H9 (cell line): ENCODE measurements at regions not wholly inside any gene's neighbourhood (a gene's known extent, or its start where the extent isn't known, plus 50 kb on each side); places are given as distances from the start of the nearest gene placed in this dataset.
A peak's percentile ranks its signal among the peaks of the same experiment; 100 is the strongest.

Experiments used
- DNase-seq: peaks from one replicate; pipeline ENCODE4 v3.0.0-alpha.2; 2017
- H2AFZ ChIP-seq: one replicate; pipeline ENCODE4 v1.6.1; 2013; ENCODE audit warnings: mild to moderate bottlenecking, low read length, control low read depth, moderate library complexity
- H2AK5ac ChIP-seq: 2 replicates; pipeline ENCODE4 v1.6.1; 2013; ENCODE audit warnings: low read length, control low read depth, mixed read lengths; ENCODE audit not compliant: insufficient read length
- H2BK120ac ChIP-seq: one replicate; pipeline ENCODE4 v1.6.1; 2013; ENCODE audit warnings: low read depth, mild to moderate bottlenecking, low read length, control low read depth, inconsistent platforms; ENCODE audit not compliant: poor library complexity, severe bottlenecking
- H2BK12ac ChIP-seq: 2 replicates; pipeline ENCODE4 v1.6.1; 2013; ENCODE audit warnings: low read length, control low read depth, mixed read lengths, low read depth; ENCODE audit not compliant: insufficient read length
- H2BK15ac ChIP-seq: 2 replicates; pipeline ENCODE4 v1.6.1; 2013; ENCODE audit warnings: low read depth, low read length, control low read depth
- H2BK20ac ChIP-seq: one replicate; pipeline ENCODE4 v1.6.1; 2013; ENCODE audit warnings: low read depth, mild to moderate bottlenecking, low read length, control low read depth, inconsistent platforms; ENCODE audit not compliant: poor library complexity, severe bottlenecking
- H2BK5ac ChIP-seq: 2 replicates; pipeline ENCODE4 v1.6.1; 2013; ENCODE audit warnings: low read length, control low read depth, mixed read lengths; ENCODE audit not compliant: insufficient read length
- H3K14ac ChIP-seq: 2 replicates; pipeline ENCODE4 v1.6.1; 2013; ENCODE audit warnings: low read length, control low read depth; ENCODE audit not compliant: insufficient read depth
- H3K18ac ChIP-seq: 2 replicates; pipeline ENCODE4 v1.6.1; 2013; ENCODE audit warnings: low read depth, mild to moderate bottlenecking, mixed read lengths, low read length, control low read depth; ENCODE audit not compliant: insufficient read length
- H3K23ac ChIP-seq: 2 replicates; pipeline ENCODE4 v1.6.1; 2013; ENCODE audit warnings: low read length, control low read depth, mixed read lengths, low read depth; ENCODE audit not compliant: insufficient read length
- H3K23me2 ChIP-seq: 2 replicates; pipeline ENCODE4 v1.6.1; 2013; ENCODE audit warnings: low read depth, mild to moderate bottlenecking, mixed read lengths, low read length, control low read depth; ENCODE audit not compliant: insufficient read length, poor library complexity, severe bottlenecking
- H3K27ac ChIP-seq: 2 replicates; pipeline ENCODE4 v1.5.1; 2013; ENCODE audit warnings: low read length, control low read depth, mixed read lengths, low read depth; ENCODE audit not compliant: insufficient read length
- H3K27me3 ChIP-seq: 2 replicates; pipeline ENCODE4 v1.6.1; 2013; ENCODE audit warnings: low read length, control low read depth, inconsistent platforms; ENCODE audit not compliant: insufficient read depth
- H3K4ac ChIP-seq: 2 replicates; pipeline ENCODE4 v1.6.1; 2013; ENCODE audit warnings: low read depth, mild to moderate bottlenecking, control low read depth, inconsistent platforms, low read length, moderate library complexity
- H3K4me1 ChIP-seq: 2 replicates; pipeline ENCODE4 v1.6.1; 2013; ENCODE audit warnings: low read length, control low read depth, inconsistent platforms; ENCODE audit not compliant: insufficient read depth
- H3K4me2 ChIP-seq: 2 replicates; pipeline ENCODE4 v1.6.1; 2013; ENCODE audit warnings: low read length, control low read depth, mixed read lengths; ENCODE audit not compliant: insufficient read length, insufficient read depth
- H3K56ac ChIP-seq: 2 replicates; pipeline ENCODE4 v1.6.1; 2013; ENCODE audit warnings: low read depth, mild to moderate bottlenecking, mixed read lengths, low read length, control low read depth; ENCODE audit not compliant: insufficient read length
- H3K79me1 ChIP-seq: 2 replicates; pipeline ENCODE4 v1.6.1; 2013; ENCODE audit warnings: low read depth, mild to moderate bottlenecking, moderate library complexity, low read length, control low read depth, inconsistent platforms; ENCODE audit not compliant: insufficient read depth, poor library complexity, severe bottlenecking
- H3K79me2 ChIP-seq: 2 replicates; pipeline ENCODE4 v1.6.1; 2013; ENCODE audit warnings: low read length, control low read depth, inconsistent platforms; ENCODE audit not compliant: insufficient read depth
- H3K9ac ChIP-seq: 2 replicates; pipeline ENCODE4 v1.6.1; 2013; ENCODE audit warnings: low read length, control low read depth, mixed read lengths; ENCODE audit not compliant: insufficient read length; ENCODE audit errors: extremely low read depth
- H3K9me3 ChIP-seq: one replicate; pipeline ENCODE4 v1.6.1; 2013; ENCODE audit warnings: low read depth, low read length, inconsistent platforms; ENCODE audit not compliant: control insufficient read depth
- H3T11ph ChIP-seq: one replicate; pipeline ENCODE4 v1.6.1; 2013; ENCODE audit warnings: mild to moderate bottlenecking, low read length, control low read depth, inconsistent platforms
- H4K20me1 ChIP-seq: one replicate; pipeline ENCODE4 v1.6.1; 2013; ENCODE audit not compliant: control insufficient read depth, insufficient read length, insufficient read depth
- H4K5ac ChIP-seq: 2 replicates; pipeline ENCODE4 v1.6.1; 2013; ENCODE audit warnings: low read depth, mild to moderate bottlenecking, mixed read lengths, low read length, control low read depth; ENCODE audit not compliant: insufficient read length
- H4K8ac ChIP-seq: replicated peaks from 2 replicates; pipeline ENCODE4 v1.6.1; 2013; ENCODE audit warnings: low read length, control low read depth, mixed read lengths, low read depth; ENCODE audit not compliant: insufficient read length
- H4K91ac ChIP-seq: 2 replicates; pipeline ENCODE4 v1.6.1; 2013; ENCODE audit warnings: low read depth, mild to moderate bottlenecking, moderate library complexity, mixed read lengths, low read length, control low read depth; ENCODE audit not compliant: insufficient read length
- H3K27ac Mint-ChIP-seq, 3 experiments: 2 replicates in 2 of 3; 3 replicates in 1 of 3; pipeline ENCODE4 v1.8.0; 2020 to 2021; ENCODE audit warnings: mixed read lengths in 3 of 3, mild to moderate bottlenecking in 1 of 3, moderate library complexity in 1 of 3
- H3K27me3 Mint-ChIP-seq: 2 replicates; pipeline ENCODE4 v1.8.0; 2021; ENCODE audit warnings: low read depth, mild to moderate bottlenecking, moderate library complexity, mixed read lengths
- H3K36me3 Mint-ChIP-seq, 3 experiments: 2 replicates in 2 of 3; 3 replicates in 1 of 3; pipeline ENCODE4 v1.8.0; 2020 to 2021; ENCODE audit warnings: low read depth in 3 of 3, mixed read lengths in 3 of 3; ENCODE audit not compliant: insufficient read depth in 1 of 3
- H3K4me1 Mint-ChIP-seq, 2 experiments: 2 replicates each; pipeline ENCODE4 v1.8.0; 2020; ENCODE audit warnings: mixed read lengths in 2 of 2
- H3K4me3 Mint-ChIP-seq, 2 experiments: 2 replicates in 1 of 2; 3 replicates in 1 of 2; pipeline ENCODE4 v1.8.0; 2020 to 2021; ENCODE audit warnings: mild to moderate bottlenecking in 2 of 2, mixed read lengths in 2 of 2, moderate library complexity in 1 of 2
- H3K9me3 Mint-ChIP-seq, 2 experiments: 2 replicates in 1 of 2; 3 replicates in 1 of 2; pipeline ENCODE4 v1.8.0; 2020; ENCODE audit warnings: mild to moderate bottlenecking in 2 of 2, mixed read lengths in 2 of 2, moderate library complexity in 1 of 2
- WGBS: extraction: QIAGEN DNeasy Blood & Tissue Kit; methylation state at CpG from one replicate; pipeline ENCODE4 v1.1.7; 2013; ENCODE audit warnings: missing lambda C conversion rate, low lambda C conversion rate, mixed read lengths; ENCODE audit not compliant: insufficient read length; ENCODE audit errors: extremely low coverage; 5-methylcytosine and 5-hydroxymethylcytosine counted together
- TF ChIP-seq, protein P1 (sequence below): fragments of 200-600 bp; sonication (generic); conservative IDR thresholded peaks from 3 replicates; pipeline ENCODE4 v1.8.0; 2021; ENCODE audit warnings: antibody characterized with exemption, mild to moderate bottlenecking

DNA sequence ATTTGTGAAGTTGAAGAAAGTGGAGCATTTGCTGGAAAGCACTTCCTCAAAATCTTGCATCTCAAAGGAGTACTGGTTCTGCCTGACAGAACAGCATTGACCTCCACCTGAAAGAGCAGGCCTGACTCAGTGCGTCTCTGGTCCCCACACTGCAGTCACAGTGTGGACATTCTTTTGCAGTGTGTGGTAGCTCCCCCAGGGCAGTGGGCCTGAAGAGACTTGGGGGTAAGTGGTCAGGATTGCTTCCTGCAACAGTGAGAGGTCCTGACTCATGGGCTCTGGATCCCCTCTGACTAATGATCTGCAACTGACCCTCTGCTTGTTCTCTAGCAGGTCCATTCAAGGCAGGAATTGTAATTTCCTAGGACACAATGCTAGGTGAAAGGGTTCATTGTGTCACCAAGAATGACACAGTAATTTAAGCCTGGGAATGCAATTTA, 204.9 kb upstream of the KCNJ16 start:
- Mint-ChIP-seq H3K4me1 (peaks cover 28 to 36% of the 10 kb centered on the region in 2 experiments), H3K27me3 (no peaks in the 10 kb centered on the region), H3K36me3 (peaks cover 1 to 4% (median 1%) of the 10 kb centered on the region in 3 experiments; a peak in 3 of 7 replicates), H3K9me3 (peaks cover 1 to 3% of the 10 kb centered on the region in 2 experiments; a peak in 1 of 5 replicates), H3K27ac (peak overlapping the region in 2 of 3 experiments; percentile 7 to 17; a peak in 2 of 7 replicates), H3K4me3 (no peak overlapping the region)
- Histone ChIP-seq H3K9ac (no peak overlapping the region), H3K27ac (no peak overlapping the region), H3K23me2 (no peaks in the 10 kb centered on the region), H3K9me3 (no peaks in the 10 kb centered on the region), H3K4me1 (peaks cover 10% of the 10 kb centered on the region), H4K8ac (no peak overlapping the region), H2BK15ac (no peak overlapping the region), H4K5ac (no peak overlapping the region), H2BK5ac (no peak overlapping the region), H3K4me2 (no peak overlapping the region), H2BK12ac (no peak overlapping the region), H2AFZ (no peak overlapping the region), H3K18ac (no peak overlapping the region), H3K14ac (no peak overlapping the region), H3K4ac (no peak overlapping the region), H3K56ac (no peak overlapping the region), H2BK120ac (no peak overlapping the region), H3K79me1 (no peaks in the 10 kb centered on the region), H2BK20ac (no peak overlapping the region), H3T11ph (no peak overlapping the region), H3K23ac (no peak overlapping the region), H4K91ac (no peak overlapping the region), H3K79me2 (no peaks in the 10 kb centered on the region), H2AK5ac (no peak overlapping the region), H4K20me1 (no peaks in the 10 kb centered on the region), H3K27me3 (no peaks in the 10 kb centered on the region)
- WGBS = no CpG with 5 or more reads among the region's 1 CpG
- TF ChIP-seq, protein P1, sequence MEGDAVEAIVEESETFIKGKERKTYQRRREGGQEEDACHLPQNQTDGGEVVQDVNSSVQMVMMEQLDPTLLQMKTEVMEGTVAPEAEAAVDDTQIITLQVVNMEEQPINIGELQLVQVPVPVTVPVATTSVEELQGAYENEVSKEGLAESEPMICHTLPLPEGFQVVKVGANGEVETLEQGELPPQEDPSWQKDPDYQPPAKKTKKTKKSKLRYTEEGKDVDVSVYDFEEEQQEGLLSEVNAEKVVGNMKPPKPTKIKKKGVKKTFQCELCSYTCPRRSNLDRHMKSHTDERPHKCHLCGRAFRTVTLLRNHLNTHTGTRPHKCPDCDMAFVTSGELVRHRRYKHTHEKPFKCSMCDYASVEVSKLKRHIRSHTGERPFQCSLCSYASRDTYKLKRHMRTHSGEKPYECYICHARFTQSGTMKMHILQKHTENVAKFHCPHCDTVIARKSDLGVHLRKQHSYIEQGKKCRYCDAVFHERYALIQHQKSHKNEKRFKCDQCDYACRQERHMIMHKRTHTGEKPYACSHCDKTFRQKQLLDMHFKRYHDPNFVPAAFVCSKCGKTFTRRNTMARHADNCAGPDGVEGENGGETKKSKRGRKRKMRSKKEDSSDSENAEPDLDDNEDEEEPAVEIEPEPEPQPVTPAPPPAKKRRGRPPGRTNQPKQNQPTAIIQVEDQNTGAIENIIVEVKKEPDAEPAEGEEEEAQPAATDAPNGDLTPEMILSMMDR = no peak
- no peak for DNase-seq
